ENCODE measurements at regions not wholly inside any gene's neighbourhood (a gene's known extent, or its start where the extent isn't known, plus 50 kb on each side); places are given as distances from the start of the nearest gene placed in this dataset.
"Not testable (repeated sequence)": the region's sequence is repeated elsewhere in the genome, so short reads cannot be mapped to it uniquely, and the experiment has no call there.

GRCh38 chr7:97234494-97234893, 117.0 kb downstream of the SDHAF3 start:
- not testable (repeated sequence) for DNase-seq

GRCh38 chr7:97246317-97246716, 128.8 kb downstream of the SDHAF3 start:
- no peak for DNase-seq

DNA sequence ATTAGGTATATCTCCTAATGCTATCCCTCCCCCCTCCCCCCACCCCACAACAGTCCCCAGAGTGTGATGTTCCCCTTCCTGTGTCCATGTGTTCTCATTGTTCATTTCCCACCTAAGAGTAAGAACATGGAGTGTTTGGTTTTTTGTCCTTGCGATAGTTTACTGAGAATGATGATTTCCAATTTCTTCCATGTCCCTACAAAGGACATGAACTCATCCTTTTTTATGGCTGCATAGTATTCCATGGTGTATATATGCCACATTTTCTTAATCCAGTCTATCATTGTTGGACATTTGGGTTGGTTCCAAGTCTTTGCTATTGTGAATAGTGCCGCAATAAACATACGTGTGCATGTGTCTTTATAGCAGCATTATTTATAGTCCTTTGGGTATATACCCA, 140.7 kb downstream of the SDHAF3 start:
- DNase-seq = not testable (repeated sequence)

GRCh38 chr7:97269741-97270140, 152.2 kb downstream of the SDHAF3 start:
- DNase-seq = no peak

DNA sequence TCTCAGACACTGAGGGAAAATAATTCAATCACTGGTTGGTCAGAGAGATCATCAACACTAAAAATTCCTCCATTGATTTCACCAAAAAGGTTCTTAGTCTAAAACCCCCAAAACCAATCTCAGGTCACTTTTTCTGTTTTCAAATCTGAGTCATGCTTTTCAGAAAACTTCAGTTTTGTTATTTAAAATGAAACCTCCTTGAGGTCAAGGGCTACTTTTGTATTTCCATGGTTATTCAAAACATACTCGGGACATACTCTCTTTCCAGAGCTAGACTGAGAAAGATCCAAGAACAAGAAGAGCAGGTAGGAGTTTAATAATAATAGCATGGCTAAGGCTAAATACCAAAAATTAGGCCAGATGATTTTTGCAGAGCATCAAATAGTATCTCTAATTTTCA, 152.8 kb downstream of the SDHAF3 start:
- DNase-seq = no peak

- DNase-seq = no peak
Observed at GRCh38 chr7:97271619-97272018, 154.1 kb downstream of the SDHAF3 start.

GRCh38 chr7:97272237-97272975, 154.9 kb downstream of the SDHAF3 start:
- DNase-seq = no peak

DNA sequence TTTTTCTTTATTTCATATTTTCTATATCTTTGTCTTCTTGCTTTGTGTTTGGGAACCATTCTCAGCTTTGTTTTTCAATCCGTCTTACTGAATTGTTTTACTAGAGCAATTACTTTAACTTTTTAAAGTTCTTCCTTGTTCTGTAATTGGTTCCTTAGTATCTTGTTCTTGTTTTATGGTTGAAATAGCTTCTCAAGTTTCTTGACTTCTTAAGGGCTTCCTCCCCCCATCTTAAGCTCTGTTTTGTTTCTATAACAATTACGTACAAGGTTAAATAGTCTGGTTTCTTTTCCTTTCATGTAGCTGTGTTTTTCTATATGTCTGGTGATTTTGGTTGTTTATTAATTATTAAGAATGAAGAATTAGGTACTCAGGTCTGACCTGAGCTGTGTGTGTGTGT, 158.0 kb downstream of the SDHAF3 start:
- no peak for DNase-seq

DNA sequence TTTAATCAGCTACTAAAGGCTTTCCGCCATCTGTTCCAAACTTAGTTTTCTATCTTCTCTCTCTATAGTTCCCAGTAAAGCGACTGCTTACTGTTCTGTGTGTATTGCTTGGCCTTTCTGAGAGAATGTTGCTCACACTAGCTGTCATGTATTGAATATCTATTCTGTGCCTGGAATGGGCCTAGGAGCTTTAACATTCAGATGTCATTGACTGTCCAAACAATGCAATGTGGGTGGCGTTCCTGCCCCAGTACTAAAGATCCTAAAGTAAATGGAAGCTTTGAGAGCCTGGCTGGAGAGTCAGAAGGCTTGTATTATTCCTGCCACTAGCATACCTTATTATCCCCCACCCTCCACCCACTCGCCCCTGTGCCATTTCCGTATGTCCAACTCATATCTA, 163.5 kb downstream of the SDHAF3 start:
- DNase-seq = no peak

DNA sequence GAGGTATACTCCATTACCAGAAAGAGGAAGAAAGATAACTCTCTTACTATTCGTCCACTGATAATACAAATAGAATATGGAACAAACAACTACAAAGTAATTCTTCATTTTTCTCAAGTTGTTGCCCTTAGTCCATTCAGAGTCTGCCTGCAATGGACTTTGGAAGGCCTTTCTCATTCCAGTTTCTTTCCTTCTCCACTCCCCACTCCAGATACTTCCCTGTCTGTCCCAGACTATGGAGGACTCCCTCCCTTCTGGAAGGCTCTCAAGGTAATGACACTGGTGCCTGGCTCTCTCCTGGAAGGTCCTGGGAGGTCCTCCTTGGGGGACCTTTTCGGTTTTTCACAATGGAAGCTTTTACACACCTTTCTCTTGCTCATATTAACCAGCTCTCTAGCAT, 167.8 kb downstream of the SDHAF3 start:
- DNase-seq = no peak

GRCh38 chr7:97293031-97293430, 175.5 kb downstream of the SDHAF3 start:
- no peak for DNase-seq

- no peak for DNase-seq
Observed at GRCh38 chr7:97298561-97298960, 181.1 kb downstream of the SDHAF3 start.

DNA sequence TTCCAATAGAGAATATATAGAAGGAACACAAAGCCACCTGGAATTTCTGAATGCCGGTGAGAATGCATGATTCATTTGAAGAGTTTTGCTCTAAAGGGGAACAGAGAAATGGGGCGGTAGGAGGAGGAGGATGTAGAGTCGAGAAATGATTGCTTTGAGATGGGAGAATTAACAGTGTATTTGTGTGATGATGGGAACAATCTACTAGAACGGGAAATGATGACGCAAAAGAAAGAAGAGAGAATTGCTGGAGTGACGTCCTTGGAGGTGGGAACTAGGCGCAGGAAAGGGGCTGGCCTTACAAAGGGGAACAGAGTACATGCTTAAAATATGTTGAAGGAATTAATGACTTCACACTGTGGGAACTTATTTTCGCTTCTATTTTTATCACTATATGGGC, 188.1 kb downstream of the SDHAF3 start:
- no peak for DNase-seq

DNA sequence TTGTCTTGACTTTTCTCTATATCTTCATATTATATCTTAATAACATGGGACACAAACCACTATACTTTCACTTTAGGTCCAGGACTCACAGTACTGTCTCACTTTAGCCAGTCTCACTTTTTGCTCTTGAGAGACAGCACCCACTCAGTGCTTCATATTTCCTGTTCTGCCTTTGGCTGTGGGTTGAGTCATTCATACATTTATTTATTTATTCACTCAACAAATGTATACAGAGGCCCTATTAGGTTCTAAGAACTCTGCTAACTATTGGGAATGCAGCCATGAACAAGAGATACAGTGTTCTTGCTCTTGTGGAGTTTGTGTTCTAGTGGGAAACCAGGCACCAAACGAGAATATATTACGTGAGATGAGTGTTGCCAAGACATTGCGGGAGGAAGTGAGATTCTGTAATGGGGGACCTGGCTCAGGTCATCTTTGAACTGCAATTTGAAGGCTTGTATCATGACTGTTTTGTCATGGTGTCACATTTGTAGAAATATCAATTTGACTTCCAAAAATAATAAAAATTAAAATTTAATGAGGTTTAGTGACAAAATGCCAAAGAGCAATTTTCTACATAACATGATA, 190.1 kb downstream of the SDHAF3 start:
- DNase-seq = no peak

DNA sequence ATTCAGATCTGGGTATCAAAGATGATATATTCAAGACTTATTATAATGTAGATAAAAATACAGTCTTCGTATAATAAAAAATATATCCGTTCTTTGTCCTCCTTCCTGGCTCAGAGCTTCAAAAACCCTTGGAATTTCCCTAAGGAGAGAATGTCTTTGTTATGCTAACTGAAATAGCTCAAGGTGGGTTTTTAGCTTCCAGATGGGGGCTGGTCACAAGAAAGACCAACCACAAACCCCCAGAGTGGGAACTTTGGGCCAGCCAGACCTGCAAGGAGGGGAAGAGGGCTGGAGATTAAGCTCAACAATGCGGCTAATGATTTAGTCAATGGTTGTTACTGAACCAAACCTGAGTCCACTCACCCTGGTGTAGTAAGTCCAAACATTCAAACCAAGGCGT, 196.4 kb downstream of the SDHAF3 start:
- no peak for DNase-seq

- no peak for DNase-seq
Observed at GRCh38 chr7:97317575-97317974, 200.1 kb downstream of the SDHAF3 start.

DNA sequence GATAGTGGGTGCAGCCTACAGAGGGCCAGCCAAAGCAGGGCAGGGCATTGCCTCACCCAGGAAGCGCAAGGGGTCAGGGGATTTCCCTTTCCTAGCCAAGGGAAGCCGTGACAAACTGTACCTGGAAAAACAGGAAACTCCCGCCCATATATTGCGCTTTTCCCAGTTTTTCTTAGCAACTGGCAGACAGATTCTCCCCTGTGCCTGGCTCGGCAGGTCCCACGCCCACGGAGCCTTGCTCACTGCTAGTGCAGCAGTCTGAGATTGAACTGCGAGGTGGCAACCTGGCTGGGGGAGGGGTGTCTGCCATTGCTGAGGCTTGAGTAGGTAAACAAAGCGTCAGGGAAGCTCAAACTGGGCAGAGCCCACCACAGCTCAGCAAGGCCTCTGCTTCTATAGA, 212.4 kb downstream of the SDHAF3 start:
- DNase-seq = not testable (repeated sequence)

GRCh38 chr7:97337849-97338248, 220.4 kb downstream of the SDHAF3 start:
- DNase-seq = no peak

DNA sequence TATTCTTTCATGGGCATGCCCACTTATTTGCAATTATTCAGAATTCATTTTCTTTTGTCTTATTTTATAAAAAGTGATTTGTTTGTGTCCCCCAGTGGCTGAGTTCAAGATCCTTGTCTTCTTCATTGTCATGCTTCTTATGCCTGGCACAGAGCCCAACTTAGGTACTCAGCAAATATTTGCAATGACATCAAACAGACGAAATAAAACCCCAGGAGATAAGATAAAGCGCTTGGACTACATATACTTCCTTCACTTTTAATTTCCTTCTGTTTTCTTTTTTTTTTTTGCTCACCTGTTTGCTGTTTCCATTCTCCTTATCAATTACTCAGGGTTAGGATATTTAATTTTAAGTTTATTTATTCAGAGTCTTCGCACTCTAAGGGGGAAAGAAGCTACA, 225.0 kb downstream of the SDHAF3 start:
- DNase-seq = no peak

DNA sequence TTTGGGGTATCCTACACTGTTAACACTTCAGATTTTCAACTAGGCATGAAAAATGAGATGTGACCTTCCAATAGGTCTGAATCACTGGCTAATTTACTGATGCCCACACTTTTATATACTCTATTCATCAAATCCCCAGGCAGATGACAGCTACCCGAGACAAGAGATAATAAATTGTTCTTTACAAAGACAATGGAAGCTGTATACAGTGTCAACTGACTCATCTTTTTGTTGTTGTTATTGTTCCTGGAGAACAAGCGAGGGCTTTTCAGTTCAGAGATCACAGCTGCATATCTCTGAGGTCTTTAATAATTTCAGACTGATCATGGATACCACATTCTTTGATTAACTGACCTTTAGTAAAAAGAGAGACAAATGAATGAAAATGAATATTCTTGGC, 228.9 kb downstream of the SDHAF3 start:
- DNase-seq = no peak

DNA sequence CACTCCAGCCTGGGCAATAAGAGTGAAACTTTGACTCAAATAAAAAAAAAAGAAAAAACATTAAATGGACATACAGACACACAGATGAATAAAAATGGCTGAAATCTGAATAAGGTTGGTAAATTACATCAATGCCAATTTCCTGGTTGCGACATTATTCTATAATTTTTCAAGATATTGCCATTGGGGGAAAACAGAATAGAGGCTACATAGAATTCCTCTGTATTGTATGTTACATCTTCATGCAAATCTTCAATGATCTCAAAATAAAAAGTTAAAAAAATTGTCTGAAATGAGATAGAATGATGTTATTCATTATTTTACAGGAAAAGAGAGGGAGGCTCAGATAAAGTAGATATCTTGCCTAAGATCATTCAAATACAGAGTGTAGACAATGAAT, 234.0 kb downstream of the SDHAF3 start:
- no peak for DNase-seq

- no peak for DNase-seq
Observed at GRCh38 chr7:97357459-97357858, 240.0 kb downstream of the SDHAF3 start.

GRCh38 chr7:97372882-97373281, 255.4 kb downstream of the SDHAF3 start:
- no peak for DNase-seq

GRCh38 chr7:97373736-97374135, 256.2 kb downstream of the SDHAF3 start:
- no peak for DNase-seq

- DNase-seq = no peak
Observed at GRCh38 chr7:97377713-97378112, 260.2 kb downstream of the SDHAF3 start.

Data from occipital lobe (tissue), 1 donor.